Right renal pelvis (tissue), 4 donors: ENCODE measurements at regions not wholly inside any gene's neighbourhood (a gene's known extent, or its start where the extent isn't known, plus 50 kb on each side); places are given as distances from the start of the nearest gene placed in this dataset.

Source experiments
- DNase-seq, 4 donors: peaks; one replicate each; pipeline ENCODE4 v3.0.0-alpha.2; 2013; ENCODE audit warnings: low read depth in 4 of 4, low spot score in 3 of 4, missing footprints in 1 of 4

DNA sequence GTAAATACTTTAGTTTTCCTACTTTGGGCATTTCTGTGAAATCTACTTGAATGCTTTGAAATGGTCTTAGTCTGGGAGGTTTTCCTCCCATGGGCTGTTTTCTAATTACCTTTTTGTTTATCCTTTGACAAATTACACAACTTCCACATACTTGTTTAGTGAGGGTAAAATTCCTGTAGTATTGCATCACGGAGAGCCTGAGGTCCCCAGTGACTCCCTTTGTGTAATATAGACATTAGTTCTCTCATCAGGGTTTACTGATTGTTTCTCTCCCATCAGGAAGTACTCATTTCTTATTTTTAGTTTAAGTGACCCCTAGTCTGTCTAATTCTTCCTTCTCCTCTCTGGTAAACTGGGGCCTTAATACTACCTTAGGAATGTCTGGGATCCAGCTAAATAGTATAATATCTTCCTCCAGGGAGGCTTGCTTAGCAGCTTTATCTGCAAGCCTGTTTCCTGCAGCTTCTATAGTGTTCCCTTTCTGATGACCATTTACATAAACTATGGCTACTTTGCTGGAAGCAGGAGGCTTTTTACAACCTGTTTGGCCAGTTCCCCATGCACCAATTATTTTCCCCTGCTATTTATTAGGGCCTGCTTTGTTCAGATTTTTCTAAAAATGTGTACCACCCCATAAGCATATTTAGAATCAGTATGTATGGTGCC, 87.2 kb upstream of the XCR1 start:
- no peak for DNase-seq

DNA sequence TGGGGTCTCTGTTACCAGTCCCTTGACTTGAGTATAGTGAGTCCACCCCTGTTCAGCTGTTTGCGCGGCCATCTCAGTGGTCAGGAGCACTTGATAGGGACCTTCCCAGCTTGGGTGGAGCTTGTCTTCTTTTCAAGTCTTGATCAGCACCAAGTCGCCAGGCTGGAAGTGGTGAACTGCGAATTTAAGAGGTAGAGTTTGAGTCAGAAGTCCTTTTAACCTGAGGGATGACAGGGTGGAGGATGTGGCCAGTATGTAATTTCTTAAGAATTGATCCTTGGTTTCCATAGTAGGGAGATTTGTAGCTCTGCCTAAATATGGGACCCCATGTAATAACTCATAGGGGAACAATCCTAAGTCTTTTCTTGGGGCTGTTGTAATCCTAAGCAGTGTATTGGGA, 86.3 kb upstream of the XCR1 start:
- no peak for DNase-seq

DNA sequence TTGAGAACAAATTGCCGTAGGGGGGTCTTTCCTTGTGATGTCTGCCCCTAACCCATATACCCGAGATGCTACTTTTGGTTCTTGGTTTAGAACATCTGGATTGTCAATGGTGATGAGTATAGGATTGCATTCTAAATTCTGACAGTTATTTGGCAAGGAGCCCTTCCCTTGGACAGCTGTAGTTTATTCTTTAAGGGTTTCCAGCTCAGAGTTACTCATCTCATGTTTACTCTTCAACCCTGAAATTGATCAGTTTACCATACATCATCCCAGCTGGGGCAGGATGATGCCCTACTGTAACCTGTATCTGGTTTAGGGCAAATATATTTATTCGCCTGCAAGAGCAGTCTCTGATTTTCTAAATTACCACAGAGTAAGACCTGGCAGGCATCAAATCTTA, 85.7 kb upstream of the XCR1 start:
- DNase-seq: no peak

DNA sequence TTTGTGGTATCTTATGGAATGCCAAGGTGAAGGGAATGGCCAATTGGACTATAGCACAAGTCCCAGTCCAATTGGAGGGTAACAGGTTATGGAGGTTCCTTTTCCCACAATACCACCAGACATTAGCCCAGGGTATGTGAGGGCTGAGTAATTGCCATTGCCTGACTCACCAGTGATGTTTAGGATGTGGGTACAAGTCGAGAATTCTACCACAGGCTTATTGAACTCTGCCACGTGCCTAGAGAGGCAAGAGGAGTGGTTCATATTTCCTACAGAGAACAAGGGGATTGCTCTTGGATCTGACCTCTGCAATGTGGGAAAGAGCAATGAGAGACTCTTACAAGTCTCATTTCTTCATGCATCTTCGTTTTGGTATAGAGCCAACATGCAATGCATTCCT, 85.0 kb upstream of the XCR1 start:
- DNase-seq: no peak

DNA sequence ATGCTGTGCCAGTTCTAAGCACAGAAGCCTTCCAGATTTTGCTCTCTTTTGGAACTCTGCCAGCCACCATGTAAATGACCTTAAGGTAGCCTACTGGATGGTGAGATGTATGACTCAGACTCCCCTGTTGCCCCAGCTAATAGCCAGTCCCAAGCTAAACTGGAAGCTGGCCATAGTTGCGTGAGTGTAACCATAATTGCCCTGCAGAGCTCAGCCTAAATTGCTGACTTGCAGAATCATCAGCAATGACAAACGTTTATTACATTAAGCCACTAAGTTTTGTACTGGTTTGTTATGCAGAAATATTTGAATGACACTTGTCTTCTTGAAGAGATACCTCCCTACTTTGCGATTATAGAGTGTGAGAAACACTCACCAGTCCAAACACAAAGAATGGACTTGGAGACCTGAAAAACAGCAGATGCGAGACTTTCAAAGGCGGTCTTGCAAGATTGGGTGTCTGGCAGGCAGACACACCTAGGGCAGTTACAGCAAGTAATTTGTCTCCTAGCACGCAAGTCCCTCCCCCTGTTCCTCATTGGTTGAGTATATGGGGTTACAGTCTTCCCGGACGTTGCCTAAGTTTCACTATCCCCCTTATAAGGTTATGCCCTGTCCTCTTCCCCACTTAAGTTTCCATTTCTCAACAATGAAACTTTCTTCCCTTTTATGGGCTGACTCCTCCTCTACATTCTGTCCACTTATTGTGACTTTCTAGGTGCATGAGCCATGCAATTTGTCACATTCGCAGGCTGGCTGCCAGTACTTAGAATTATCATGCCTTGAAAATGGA, 83.6 kb upstream of the XCR1 start:
- DNase-seq: no peak

DNA sequence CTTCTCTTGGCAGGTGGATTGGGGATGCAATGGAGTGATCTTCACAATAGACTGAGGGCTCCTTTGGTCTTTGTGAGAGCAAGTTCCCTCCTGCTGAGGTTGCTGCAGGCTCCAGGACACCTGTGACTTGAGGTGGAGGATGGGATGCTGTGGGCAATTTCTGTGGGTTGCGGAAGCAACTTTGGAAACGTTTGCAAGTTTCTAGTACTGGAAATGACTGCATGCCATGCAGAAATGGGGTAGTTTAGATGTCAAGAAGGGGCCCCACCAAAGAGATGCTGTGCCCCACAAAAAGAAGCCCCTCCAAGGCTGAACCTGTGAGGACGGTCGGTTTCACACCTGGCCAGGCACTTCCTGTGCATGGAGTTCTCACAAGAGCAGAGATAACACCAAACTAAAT, 80.4 kb upstream of the XCR1 start:
- no peak for DNase-seq

DNA sequence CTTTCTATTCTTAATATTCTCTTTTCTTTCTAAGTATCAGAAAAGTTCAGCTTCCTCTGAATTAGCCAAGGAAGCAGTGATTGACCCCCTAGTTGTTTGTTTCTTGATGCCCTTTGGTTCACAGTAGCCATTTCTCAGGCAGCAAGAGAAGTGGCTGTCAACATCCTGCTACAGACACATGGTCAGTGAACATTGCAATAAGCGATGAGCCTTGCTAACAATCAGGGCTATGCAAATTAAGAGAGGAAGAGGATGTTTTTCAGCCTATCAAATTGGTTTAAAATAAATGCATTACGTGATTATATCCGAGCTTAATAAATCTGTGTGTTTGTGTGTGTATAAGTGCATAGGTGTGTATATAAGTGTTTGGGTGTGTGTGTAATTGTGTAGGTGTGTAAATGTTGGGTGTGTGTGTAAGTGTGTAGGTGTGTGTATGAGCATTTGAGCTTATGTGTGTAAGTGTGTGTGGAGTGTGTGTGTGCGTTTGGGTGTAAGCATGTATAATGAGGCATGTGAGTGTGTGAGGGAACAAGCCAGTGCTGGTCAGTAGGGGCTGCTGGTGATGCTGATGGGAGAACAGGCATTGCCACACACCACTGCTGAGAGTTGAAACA, 78.1 kb upstream of the XCR1 start:
- no peak for DNase-seq

DNA sequence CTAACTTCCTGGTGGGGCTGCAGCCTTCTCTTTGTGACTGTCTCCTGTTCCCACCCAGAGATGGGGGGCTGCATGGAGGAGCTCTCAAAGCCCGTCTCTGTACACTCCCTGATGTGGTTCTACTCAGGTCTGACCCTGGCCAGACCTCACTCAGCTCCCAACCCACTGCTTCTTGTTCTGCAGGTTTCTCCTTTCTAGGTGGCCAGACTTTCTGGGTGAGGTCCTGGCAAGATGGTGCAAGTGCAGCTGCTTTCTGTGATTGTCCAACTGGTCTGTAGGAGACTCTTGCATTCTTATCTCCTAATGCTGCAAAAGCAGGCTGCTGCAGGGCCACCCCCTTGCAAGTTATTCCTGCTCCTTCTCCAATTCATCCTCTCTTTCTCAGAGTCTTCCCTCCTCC, 77.4 kb upstream of the XCR1 start:
- no peak for DNase-seq

DNA sequence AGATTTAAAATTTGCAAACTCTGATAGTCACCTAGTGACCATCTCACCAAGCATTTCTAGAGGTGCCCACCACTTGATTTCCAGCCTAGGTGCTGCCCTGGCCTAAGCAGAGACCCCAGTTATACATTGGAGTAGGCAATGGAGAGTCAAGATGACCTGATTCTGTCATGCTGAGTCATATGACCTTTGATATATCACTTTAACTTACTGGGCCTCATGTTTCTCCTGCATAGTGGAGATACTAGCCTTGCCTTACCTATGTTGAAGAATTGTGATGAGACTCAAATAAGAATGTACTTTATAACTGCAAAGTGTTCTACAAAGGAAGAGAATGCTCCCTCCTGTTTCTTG, 75.5 kb upstream of the XCR1 start:
- no peak for DNase-seq

DNA sequence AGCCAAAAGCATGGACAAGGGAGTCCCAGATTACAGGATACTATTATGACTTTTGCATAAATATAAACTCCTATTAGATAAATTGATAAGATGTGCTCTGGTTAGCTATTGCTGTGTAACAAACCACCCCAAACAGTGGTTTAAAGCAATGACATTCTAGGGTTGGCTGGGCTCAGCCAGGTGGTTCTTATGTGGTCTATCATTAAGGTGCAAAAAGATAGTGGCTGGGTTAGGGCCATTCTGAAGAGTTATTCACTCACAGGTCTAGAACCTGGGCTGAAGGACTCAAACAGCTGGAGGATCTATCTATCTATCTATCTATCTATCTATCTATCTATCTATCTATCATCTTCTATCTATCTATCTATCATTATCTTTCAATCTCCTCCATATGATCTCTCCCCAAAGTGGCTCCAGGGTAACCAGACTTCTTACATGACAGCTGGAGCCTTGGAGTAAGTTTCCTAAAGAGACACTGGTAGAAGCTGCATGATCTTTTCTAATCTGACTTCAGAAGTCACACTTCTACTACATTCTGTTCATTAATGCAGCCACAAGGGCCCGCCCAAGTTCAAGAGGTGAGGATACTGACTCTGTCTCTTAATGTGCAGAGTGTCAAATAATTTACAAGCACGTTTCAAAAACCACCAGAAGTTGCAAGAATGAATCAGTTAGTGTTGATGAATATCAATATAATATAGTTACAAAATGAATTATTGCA, 74.9 kb upstream of the XCR1 start:
- no peak for DNase-seq

DNA sequence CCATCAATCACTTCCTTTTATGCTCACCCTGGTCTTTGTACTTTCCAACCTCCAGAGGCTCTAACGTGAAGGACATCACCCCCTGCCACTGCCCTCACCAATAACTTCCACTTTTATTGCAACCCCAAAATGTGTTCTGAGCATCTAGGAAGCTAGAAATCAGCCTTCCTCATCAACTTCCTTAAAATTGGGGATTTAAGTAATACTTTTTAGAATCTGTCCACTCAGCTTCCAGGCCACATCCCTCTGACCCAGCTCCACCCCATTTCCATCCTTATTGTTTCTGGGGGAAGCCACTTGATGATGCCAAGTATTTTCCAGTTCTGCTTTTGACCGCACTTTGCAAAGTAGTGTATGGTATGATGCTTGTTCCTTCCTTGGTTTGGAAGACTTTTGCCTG, 73.5 kb upstream of the XCR1 start:
- DNase-seq: no peak

DNA sequence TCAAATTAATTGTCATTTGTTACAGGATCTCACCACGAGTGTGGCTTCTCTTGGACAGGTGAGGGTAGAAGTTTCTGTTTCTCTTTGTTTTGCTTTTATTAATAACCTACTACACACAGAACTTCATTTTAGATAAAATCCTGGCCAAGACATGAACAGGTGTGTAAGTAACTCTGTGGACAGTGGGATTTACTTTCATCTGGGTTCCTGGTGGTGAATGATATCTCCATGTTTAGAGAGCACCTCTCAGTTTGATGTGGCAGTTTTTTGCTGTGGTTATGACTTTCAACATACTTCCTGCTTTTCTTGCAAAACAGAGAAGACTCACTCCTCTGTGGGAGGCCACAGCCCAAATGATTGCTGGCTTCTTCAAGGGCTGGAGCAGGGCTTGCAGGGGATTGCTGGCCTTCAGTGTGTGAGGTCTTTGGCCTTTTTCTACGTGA, 71.1 kb upstream of the XCR1 start:
- DNase-seq: no peak

DNA sequence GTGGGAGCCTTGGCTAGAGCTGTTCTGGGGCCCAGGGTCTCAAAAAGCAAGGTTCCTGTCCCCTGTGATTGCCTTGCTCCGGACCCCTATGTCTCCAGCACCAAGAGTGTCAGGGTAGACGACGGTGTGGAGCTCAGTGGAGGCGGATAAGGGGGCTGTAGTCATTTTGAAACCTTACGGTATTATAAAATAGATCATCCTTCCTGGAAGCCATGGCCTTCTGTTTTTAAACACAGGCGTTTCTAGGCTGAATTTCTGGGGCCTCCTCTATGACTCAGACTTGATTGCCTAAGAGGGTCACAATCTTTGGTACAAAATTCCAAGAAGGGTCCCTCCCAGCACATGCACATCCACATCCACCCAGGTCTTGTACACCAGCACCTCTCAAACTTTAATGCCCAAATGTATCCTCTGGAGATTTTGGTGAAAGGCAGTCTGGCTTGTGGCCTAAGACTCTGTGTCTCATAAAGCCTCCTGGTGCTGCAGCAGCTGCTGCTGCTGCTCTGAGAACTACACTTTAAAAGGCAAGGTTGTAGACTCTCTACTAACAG, 70.5 kb upstream of the XCR1 start:
- DNase-seq: no peak

DNA sequence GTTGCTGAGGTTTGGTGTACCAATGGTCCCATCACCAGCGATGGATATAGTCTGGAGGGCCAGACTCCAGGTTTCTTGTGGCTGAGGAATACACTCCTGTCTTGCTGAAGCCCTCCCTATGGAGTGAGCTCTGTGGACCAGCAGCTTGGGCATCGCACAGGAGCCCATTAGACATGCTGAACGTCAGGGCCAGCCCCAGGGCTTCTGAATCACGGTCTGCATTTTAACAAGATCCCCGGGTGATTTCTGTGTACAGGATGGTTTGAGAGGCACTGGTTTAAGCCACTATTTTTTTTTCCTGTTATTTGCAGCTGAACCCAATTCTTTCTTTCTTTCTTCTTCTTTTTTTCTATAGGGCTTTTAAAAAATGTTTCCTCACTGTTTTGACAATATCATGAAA, 69.5 kb upstream of the XCR1 start:
- DNase-seq: no peak

DNA sequence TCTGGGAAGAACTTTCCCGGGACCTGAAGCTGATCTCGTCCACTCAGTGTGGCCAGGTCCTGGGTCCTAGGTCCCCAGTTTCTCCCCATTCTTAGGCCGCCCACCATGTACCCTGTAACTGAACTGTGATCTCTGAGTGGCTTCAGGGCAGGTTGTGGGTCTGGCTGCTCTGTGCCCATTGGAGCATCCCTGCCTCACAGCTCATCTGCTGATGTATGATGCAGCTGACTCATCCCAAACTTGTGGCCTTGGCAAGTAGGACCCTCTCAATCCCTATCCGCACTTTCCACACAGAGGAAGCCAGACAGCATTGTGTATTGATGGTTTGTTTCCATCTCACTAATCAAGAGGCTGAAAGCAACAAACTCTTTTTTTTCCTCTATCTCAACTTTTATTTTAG, 69.1 kb upstream of the XCR1 start:
- no peak for DNase-seq

DNA sequence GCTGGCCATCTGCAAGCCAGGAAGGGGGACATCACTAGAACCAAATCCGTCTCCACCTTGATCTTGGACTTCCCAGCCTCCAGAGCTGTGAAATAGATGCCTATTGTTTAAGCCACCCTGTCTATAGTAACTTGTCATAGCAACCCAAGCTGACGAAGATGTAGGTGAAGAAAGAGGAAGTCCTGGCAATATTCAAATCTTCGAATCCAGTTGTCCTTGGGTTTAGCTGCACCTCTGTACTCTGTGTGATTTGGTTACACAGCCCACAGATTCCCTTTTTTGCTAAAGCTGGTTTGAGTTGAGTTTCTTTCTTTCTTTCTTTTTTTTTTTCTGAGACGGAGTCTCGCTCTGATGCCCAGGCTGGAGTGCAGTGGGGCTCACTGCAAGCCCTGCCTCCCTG, 68.0 kb upstream of the XCR1 start:
- no peak for DNase-seq

DNA sequence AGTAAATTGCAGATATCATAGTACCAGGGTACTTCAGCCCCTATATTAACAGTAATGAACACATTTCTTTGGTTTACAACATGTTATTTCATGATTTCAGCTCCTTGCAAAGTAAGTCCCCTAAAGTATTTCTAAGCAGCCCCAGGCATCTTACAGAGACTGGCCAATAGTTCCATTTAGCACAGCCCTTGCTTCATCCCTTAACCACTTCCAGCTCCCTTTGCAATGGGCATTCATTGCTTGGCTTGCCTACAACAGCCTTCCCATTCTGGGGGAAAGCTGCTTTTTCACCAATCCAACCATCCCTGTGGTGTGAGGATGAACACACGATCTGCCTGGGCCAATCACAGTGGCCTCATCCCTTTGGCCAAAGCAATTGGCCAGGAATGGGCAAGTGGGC, 67.2 kb upstream of the XCR1 start:
- DNase-seq: no peak

DNA sequence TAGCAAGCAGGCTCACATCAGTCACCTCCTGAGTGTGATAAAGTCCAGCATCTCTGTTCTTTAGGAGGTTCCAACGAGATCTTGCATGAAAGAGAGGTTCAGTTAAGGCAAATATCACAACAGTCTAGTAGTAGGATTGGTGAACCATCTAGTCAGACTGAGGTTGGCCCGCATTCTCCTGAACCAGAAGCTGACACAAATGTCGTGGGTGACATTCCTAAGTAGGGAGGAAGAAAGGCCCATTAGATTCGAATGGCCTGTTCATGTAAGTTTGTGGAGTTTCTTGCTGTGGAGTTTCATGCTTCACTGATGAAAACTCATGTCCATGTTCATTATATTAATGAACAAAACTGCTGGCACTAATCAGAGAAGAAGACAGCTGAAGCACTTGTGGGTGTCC, 66.7 kb upstream of the XCR1 start:
- DNase-seq: no peak

DNA sequence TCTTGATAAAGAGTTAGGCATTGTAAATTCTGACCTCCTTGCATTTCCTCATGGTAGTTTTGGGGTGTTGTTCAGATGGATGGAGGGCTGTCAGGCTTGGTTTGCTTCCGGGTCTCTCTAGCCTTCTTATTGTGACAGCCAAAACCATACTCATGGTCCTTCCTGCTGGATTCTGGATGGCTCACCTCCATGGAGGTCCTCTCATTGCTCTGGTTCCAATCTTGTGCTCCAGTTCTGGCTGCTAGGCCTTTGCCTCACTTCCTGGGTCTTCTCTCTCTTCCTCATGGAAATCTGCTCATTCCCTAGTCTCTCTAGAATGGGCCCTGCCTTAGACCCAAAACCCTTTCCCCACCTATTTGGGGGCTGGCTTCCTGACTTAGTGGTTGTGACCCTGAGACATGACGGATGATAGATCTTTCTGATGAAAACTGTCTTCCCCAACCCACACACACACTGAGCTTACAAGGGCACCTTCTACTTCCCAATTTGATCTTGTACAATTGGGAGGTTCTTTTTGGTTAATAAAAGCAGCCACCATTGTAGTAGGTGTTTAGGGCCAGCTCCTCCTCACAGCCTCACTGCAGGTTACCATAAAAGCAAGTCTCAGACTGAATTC, 66.2 kb upstream of the XCR1 start:
- DNase-seq: no peak

DNA sequence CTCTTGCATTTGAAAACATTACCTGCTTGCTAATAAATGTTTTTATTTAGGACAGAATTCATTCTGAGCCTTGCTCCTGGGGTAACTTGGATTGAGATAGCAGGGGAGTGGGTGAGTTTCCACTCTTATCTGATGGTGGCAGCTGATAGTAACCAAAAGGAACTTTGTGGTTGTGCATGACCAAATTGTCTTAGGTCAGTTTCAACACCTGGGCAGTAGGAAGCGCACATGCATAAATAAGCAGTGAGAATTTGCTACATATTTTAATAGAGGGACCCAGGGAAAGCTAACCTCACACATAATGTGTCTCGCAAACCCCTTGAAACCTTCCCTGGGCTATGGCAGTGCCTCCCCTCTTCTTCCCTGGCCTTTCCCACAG, 65.4 kb upstream of the XCR1 start:
- DNase-seq: no peak
